GM21529 (cell line): ENCODE measurements at regions not wholly inside any gene's neighbourhood (a gene's known extent, or its start where the extent isn't known, plus 50 kb on each side); places are given as distances from the start of the nearest gene placed in this dataset.
"Not testable (repeated sequence)": the region's sequence is repeated elsewhere in the genome, so short reads cannot be mapped to it uniquely, and the experiment has no call there.

Experiments used
- ATAC-seq: cut with Tn5 transposase; IDR thresholded peaks from one replicate; pipeline ENCODE4 v1.9.1; 2021; ENCODE audit not compliant: unreplicated experiment

- no peak for ATAC-seq
These were observed 143.7 kb upstream of the RPRM start for GRCh38 chr2:153622285-153622684.

- no peak for ATAC-seq
These were observed 144.5 kb upstream of the RPRM start for GRCh38 chr2:153623020-153623419.

- no peak for ATAC-seq
These were observed 148.1 kb upstream of the RPRM start for GRCh38 chr2:153626676-153627075.

GRCh38 chr2:153635494-153635893, 156.9 kb upstream of the RPRM start:
- no peak for ATAC-seq

GRCh38 chr2:153641046-153641445, 162.5 kb upstream of the RPRM start:
- ATAC-seq: no peak

- ATAC-seq: no peak
These were observed 166.4 kb upstream of the RPRM start for GRCh38 chr2:153644955-153645354.

GRCh38 chr2:153645599-153645998, 167.0 kb upstream of the RPRM start:
- no peak for ATAC-seq

GRCh38 chr2:153657651-153658050, 179.1 kb upstream of the RPRM start:
- no peak for ATAC-seq

- no peak for ATAC-seq
These were observed 183.2 kb upstream of the RPRM start for GRCh38 chr2:153661801-153662200.

- no peak for ATAC-seq
These were observed 184.8 kb upstream of the RPRM start for GRCh38 chr2:153663371-153663770.

- not testable (repeated sequence) for ATAC-seq
These were observed 185.4 kb upstream of the RPRM start for GRCh38 chr2:153664009-153664408.

GRCh38 chr2:153667475-153667874, 188.9 kb upstream of the RPRM start:
- no peak for ATAC-seq

- no peak for ATAC-seq
These were observed 190.4 kb upstream of the RPRM start for GRCh38 chr2:153668923-153669322.

- no peak for ATAC-seq
These were observed 161.6 kb upstream of the GALNT13 start for GRCh38 chr2:153710128-153710527.

- ATAC-seq: no peak
These were observed 156.4 kb upstream of the GALNT13 start for GRCh38 chr2:153715218-153715850.

- no peak for ATAC-seq
These were observed 154.7 kb upstream of the GALNT13 start for GRCh38 chr2:153717060-153717459.

GRCh38 chr2:153739394-153739793, 132.3 kb upstream of the GALNT13 start:
- ATAC-seq: no peak

GRCh38 chr2:153761936-153762335, 109.8 kb upstream of the GALNT13 start:
- ATAC-seq: no peak

- no peak for ATAC-seq
These were observed 105.3 kb upstream of the GALNT13 start for GRCh38 chr2:153766415-153766814.

GRCh38 chr2:153770359-153770991, 101.2 kb upstream of the GALNT13 start:
- ATAC-seq: no peak

GRCh38 chr2:153780241-153780640, 91.5 kb upstream of the GALNT13 start:
- no peak for ATAC-seq

GRCh38 chr2:153786016-153786415, 85.7 kb upstream of the GALNT13 start:
- no peak for ATAC-seq

- ATAC-seq: no peak
These were observed 84.1 kb upstream of the GALNT13 start for GRCh38 chr2:153787612-153788011.
